SK-N-SH treated with all-trans-retinoic acid at 6 μM for 48 hours (cell line): ENCODE measurements at regions not wholly inside any gene's neighbourhood (a gene's known extent, or its start where the extent isn't known, plus 50 kb on each side); places are given as distances from the start of the nearest gene placed in this dataset.

Experiments
- BACH2 ChIP-seq: fragments of 250-450 bp; sonication (Bioruptor Pico); IDR thresholded peaks from 2 replicates; pipeline ENCODE4 v1.9.0; 2021; ENCODE audit warnings: mild to moderate bottlenecking, borderline replicate concordance
- ESRRG ChIP-seq: fragments of 250-450 bp; sonication (Bioruptor Pico); IDR thresholded peaks from 2 replicates; pipeline ENCODE4 v1.6.1; 2021; ENCODE audit warnings: mild to moderate bottlenecking
- RARB ChIP-seq: fragments of 250-450 bp; sonication (Bioruptor Pico); IDR thresholded peaks from 2 replicates; pipeline ENCODE4 v1.8.0; 2021; ENCODE audit warnings: mild to moderate bottlenecking, moderate library complexity
- ZFP3 ChIP-seq: fragments of 250-450 bp; sonication (Bioruptor Pico); IDR thresholded peaks from 2 replicates; pipeline ENCODE4 v1.5.0; 2020; ENCODE audit warnings: mild to moderate bottlenecking, moderate library complexity
- TF ChIP-seq, protein P1 (sequence below): fragments of 250-450 bp; sonication (Bioruptor Pico); IDR thresholded peaks from 2 replicates; pipeline ENCODE4 v1.5.0; 2020; ENCODE audit warnings: mild to moderate bottlenecking, moderate library complexity
- TF ChIP-seq, protein P2 (sequence below): fragments of 250-450 bp; sonication (Bioruptor Pico); IDR thresholded peaks from 2 replicates; pipeline ENCODE4 v1.8.0; 2020; ENCODE audit warnings: mild to moderate bottlenecking, moderate library complexity, borderline replicate concordance
- TF ChIP-seq, protein P3 (sequence below): fragments of 250-450 bp; sonication (Bioruptor Pico); IDR thresholded peaks from 2 replicates; pipeline ENCODE4 v1.8.0; 2021; ENCODE audit warnings: low read depth, mild to moderate bottlenecking, moderate library complexity, borderline replicate concordance

DNA sequence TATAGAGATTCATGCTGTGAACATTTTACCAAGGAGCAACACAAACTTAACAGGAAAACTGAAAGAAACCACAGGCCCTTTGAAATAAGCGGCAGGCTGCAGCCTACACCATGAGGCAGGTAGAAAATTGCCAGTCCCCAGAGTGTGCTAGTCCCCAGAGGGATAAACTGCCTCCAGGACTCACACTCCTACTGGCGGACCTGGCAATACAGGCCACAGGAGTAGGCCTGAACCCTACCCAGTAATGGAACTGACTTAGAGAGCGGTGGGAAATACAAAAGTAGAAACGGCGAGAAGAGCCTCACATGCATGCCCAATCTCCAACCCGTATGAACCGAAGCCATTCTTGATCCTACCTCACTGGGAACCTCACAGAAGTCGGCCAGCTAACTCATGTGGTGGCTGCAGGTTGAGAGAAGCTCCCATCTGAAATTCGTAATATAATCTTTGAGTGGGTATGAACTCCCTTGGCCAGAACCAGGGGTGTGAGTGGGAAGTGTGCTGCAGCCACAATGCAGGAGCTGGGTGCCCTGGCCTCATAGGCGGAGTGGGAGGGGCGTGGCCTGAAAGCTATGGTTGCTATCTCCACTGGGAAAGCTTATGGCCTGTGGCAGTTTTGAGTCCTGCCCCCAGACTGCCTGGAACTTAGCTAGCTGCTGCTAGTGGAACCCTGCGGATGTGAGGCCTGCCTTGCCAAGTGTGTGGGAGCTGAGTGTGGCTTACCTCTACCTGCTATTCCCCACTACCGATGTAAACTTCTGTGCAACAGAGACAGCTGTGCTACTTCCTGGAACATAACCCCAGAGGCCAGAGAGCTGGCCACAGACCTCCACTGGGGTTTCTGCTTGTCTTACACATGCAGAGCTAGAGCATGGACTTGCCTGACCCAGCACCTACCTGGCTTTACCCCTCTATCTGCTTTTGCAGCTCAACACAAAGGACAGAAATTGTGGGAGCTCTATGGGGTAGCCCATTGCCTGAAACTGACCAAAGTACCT is 146.5 kb upstream of the COL21A1 start:
- no peak for TF ChIP-seq ZFP3 (CRISPR knock-in tag)
- TF ChIP-seq RARB (CRISPR knock-in tag): no peak
- no peak for TF ChIP-seq BACH2
- TF ChIP-seq, protein P1, sequence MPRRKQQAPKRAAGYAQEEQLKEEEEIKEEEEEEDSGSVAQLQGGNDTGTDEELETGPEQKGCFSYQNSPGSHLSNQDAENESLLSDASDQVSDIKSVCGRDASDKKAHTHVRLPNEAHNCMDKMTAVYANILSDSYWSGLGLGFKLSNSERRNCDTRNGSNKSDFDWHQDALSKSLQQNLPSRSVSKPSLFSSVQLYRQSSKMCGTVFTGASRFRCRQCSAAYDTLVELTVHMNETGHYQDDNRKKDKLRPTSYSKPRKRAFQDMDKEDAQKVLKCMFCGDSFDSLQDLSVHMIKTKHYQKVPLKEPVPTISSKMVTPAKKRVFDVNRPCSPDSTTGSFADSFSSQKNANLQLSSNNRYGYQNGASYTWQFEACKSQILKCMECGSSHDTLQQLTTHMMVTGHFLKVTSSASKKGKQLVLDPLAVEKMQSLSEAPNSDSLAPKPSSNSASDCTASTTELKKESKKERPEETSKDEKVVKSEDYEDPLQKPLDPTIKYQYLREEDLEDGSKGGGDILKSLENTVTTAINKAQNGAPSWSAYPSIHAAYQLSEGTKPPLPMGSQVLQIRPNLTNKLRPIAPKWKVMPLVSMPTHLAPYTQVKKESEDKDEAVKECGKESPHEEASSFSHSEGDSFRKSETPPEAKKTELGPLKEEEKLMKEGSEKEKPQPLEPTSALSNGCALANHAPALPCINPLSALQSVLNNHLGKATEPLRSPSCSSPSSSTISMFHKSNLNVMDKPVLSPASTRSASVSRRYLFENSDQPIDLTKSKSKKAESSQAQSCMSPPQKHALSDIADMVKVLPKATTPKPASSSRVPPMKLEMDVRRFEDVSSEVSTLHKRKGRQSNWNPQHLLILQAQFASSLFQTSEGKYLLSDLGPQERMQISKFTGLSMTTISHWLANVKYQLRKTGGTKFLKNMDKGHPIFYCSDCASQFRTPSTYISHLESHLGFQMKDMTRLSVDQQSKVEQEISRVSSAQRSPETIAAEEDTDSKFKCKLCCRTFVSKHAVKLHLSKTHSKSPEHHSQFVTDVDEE: no peak
- TF ChIP-seq, protein P2, sequence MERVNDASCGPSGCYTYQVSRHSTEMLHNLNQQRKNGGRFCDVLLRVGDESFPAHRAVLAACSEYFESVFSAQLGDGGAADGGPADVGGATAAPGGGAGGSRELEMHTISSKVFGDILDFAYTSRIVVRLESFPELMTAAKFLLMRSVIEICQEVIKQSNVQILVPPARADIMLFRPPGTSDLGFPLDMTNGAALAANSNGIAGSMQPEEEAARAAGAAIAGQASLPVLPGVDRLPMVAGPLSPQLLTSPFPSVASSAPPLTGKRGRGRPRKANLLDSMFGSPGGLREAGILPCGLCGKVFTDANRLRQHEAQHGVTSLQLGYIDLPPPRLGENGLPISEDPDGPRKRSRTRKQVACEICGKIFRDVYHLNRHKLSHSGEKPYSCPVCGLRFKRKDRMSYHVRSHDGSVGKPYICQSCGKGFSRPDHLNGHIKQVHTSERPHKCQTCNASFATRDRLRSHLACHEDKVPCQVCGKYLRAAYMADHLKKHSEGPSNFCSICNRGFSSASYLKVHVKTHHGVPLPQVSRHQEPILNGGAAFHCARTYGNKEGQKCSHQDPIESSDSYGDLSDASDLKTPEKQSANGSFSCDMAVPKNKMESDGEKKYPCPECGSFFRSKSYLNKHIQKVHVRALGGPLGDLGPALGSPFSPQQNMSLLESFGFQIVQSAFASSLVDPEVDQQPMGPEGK (CRISPR knock-in tag): no peak
- TF ChIP-seq ESRRG (CRISPR knock-in tag): no peak
- TF ChIP-seq, protein P3, sequence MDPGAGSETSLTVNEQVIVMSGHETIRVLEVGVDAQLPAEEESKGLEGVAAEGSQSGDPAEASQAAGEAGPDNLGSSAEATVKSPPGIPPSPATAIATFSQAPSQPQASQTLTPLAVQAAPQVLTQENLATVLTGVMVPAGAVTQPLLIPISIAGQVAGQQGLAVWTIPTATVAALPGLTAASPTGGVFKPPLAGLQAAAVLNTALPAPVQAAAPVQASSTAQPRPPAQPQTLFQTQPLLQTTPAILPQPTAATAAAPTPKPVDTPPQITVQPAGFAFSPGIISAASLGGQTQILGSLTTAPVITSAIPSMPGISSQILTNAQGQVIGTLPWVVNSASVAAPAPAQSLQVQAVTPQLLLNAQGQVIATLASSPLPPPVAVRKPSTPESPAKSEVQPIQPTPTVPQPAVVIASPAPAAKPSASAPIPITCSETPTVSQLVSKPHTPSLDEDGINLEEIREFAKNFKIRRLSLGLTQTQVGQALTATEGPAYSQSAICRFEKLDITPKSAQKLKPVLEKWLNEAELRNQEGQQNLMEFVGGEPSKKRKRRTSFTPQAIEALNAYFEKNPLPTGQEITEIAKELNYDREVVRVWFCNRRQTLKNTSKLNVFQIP (CRISPR knock-in tag): no peak
